ENCODE measurements at regions not wholly inside any gene's neighbourhood (a gene's known extent, or its start where the extent isn't known, plus 50 kb on each side); places are given as distances from the start of the nearest gene placed in this dataset.

GRCh38 chr1:216890871-216891270 is 167.6 kb upstream of the ESRRG start:
- Histone ChIP-seq H3K36me3 (no peaks in the 10 kb centered on the region), H3K4me3 (no peak overlapping the region), H3K27me3 (no peaks in the 10 kb centered on the region), H3K4me1 (peaks cover 0 to 3% (median 0%) of the 10 kb centered on the region in 4 donors), H3K27ac (no peak overlapping the region), H3K9me3 (no peaks in the 10 kb centered on the region)
- no peak for DNase-seq
- TF ChIP-seq EP300 (IDR thresholded peaks at IDR 0.05) (no peak), POLR2A (IDR thresholded peaks at IDR 0.05) (no peak), POLR2AphosphoS5 (IDR thresholded peaks at IDR 0.05) (no peak)
- TF ChIP-seq, protein P1, sequence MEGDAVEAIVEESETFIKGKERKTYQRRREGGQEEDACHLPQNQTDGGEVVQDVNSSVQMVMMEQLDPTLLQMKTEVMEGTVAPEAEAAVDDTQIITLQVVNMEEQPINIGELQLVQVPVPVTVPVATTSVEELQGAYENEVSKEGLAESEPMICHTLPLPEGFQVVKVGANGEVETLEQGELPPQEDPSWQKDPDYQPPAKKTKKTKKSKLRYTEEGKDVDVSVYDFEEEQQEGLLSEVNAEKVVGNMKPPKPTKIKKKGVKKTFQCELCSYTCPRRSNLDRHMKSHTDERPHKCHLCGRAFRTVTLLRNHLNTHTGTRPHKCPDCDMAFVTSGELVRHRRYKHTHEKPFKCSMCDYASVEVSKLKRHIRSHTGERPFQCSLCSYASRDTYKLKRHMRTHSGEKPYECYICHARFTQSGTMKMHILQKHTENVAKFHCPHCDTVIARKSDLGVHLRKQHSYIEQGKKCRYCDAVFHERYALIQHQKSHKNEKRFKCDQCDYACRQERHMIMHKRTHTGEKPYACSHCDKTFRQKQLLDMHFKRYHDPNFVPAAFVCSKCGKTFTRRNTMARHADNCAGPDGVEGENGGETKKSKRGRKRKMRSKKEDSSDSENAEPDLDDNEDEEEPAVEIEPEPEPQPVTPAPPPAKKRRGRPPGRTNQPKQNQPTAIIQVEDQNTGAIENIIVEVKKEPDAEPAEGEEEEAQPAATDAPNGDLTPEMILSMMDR (IDR thresholded peaks at IDR 0.05) = no peak
- no peak for ATAC-seq (ENCODE audit: low FRiP score in 2 of 2)
- 89 to 93% methylated on average over 7 of the region's 7 CpGs for WGBS, 2 donors

DNA sequence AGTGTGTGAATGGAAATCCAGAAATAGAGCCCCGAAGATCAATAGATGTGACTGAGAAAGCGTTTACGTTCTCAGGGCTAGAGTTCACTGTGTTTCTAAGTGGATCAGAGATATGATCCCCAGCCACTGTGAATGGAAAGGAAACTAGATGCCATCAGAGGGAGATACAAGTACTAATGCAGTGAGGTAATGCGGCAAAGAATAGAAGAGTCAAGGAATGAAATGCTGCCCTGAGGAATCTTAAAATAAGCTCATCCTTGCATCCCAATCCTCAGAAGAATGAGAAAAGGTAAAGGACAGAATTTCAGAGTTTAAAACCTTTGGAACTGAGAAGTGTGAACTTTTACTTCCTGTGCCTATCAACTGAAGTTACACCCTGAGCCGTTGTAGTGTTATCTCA is 165.5 kb upstream of the ESRRG start:
- Histone ChIP-seq H3K27me3 (no peaks in the 10 kb centered on the region), H3K36me3 (no peaks in the 10 kb centered on the region), H3K4me1 (peaks cover 0 to 3% (median 0%) of the 10 kb centered on the region in 4 donors), H3K27ac (no peak overlapping the region), H3K9me3 (no peaks in the 10 kb centered on the region), H3K4me3 (no peak overlapping the region)
- ATAC-seq (ENCODE audit: low FRiP score in 2 of 2) (no peak), DNase-seq (no peak)
- WGBS, 2 donors = 56 to 74% methylated on average over 5 of the region's 5 CpGs
- TF ChIP-seq POLR2AphosphoS5 (IDR thresholded peaks at IDR 0.05) (no peak), EP300 (IDR thresholded peaks at IDR 0.05) (no peak), POLR2A (IDR thresholded peaks at IDR 0.05) (no peak)
- TF ChIP-seq, protein P1 (IDR thresholded peaks at IDR 0.05) = no peak

GRCh38 chr1:216887032-216887431 is 163.8 kb upstream of the ESRRG start:
- Histone ChIP-seq H3K9me3 (no peaks in the 10 kb centered on the region), H3K27ac (no peak overlapping the region), H3K27me3 (no peaks in the 10 kb centered on the region), H3K4me1 (no peaks in the 10 kb centered on the region), H3K4me3 (no peak overlapping the region), H3K36me3 (no peaks in the 10 kb centered on the region)
- ATAC-seq (ENCODE audit: low FRiP score in 2 of 2) (no peak), DNase-seq (no peak)
- 87% methylated on average over 4 of the region's 4 CpGs for WGBS, 2 donors
- TF ChIP-seq EP300 (IDR thresholded peaks at IDR 0.05) (no peak), POLR2A (IDR thresholded peaks at IDR 0.05) (no peak), POLR2AphosphoS5 (IDR thresholded peaks at IDR 0.05) (no peak)
- TF ChIP-seq, protein P1 (IDR thresholded peaks at IDR 0.05) = no peak

- 36 to 51% methylated on average over 2 of the region's 2 CpGs for WGBS, 2 donors
- ATAC-seq (ENCODE audit: low FRiP score in 2 of 2) (no peak), DNase-seq (no peak)
- H3K9me3 ChIP-seq = no peaks in the 10 kb centered on the region
- no peaks in the 10 kb centered on the region for H3K27me3 ChIP-seq
- H3K4me1 ChIP-seq = no peaks in the 10 kb centered on the region
- no peaks in the 10 kb centered on the region for H3K36me3 ChIP-seq
- no peak overlapping the region for H3K27ac ChIP-seq
- no peak overlapping the region for H3K4me3 ChIP-seq
- TF ChIP-seq, protein P1 (IDR thresholded peaks at IDR 0.05) = no peak
- TF ChIP-seq POLR2AphosphoS5 (IDR thresholded peaks at IDR 0.05) = no peak
- TF ChIP-seq POLR2A (IDR thresholded peaks at IDR 0.05) = no peak
- no peak for TF ChIP-seq EP300 (IDR thresholded peaks at IDR 0.05)
Measured at GRCh38 chr1:216884614-216885229, 161.5 kb upstream of the ESRRG start.

DNA sequence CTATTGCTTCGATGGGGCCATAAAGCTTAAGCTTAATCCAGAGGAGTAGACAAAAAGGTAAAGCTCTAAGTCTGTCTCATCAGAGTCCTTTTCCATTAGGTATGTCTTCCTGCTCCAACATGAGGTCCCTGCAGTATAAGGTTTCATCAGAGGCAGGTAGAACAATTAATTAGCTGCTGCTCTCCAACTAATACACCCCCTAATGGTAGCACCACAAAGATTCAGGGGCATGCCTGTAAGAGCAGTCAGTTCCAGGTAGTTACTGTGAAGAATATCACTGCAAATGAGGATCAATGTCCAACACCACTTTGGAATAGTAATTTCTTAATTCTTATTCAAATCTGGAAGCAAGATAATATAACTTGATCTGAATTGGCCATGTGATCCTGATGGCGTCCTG is 160.3 kb upstream of the ESRRG start:
- H3K4me3 ChIP-seq = no peak overlapping the region
- H3K27ac ChIP-seq = no peak overlapping the region
- no peak for ATAC-seq (ENCODE audit: low FRiP score in 2 of 2)
- no peaks in the 10 kb centered on the region for H3K36me3 ChIP-seq
- WGBS, 2 donors = 80 to 85% methylated on average over 2 of the region's 2 CpGs
- no peaks in the 10 kb centered on the region for H3K27me3 ChIP-seq
- DNase-seq = no peak
- TF ChIP-seq, protein P1 (IDR thresholded peaks at IDR 0.05) = no peak
- TF ChIP-seq POLR2A (IDR thresholded peaks at IDR 0.05) (no peak), EP300 (IDR thresholded peaks at IDR 0.05) (no peak), POLR2AphosphoS5 (IDR thresholded peaks at IDR 0.05) (no peak)
- no peaks in the 10 kb centered on the region for H3K4me1 ChIP-seq
- no peaks in the 10 kb centered on the region for H3K9me3 ChIP-seq
